ENCODE measurements at regions not wholly inside any gene's neighbourhood (a gene's known extent, or its start where the extent isn't known, plus 50 kb on each side); places are given as distances from the start of the nearest gene placed in this dataset.

- Histone ChIP-seq H3T11ph (ENCODE audit: low read length) (no peak overlapping the region), H4K8ac (replicated peaks; ENCODE audit: insufficient read length, low read depth, low read length) (no peak overlapping the region), H2AFZ (ENCODE audit: low read length) (no peak overlapping the region), H2BK20ac (ENCODE audit: low read depth, low read length, poor library complexity, severe bottlenecking) (no peak overlapping the region), H2BK12ac (ENCODE audit: insufficient read length, low read depth, low read length) (no peak overlapping the region), H2BK5ac (ENCODE audit: insufficient read length, low read length) (no peak overlapping the region), H3K18ac (ENCODE audit: insufficient read length, low read depth, low read length) (no peak overlapping the region), H3K56ac (ENCODE audit: insufficient read length, low read depth, low read length) (no peak overlapping the region), H3K4me1 (ENCODE audit: insufficient read depth, low read length) (peaks cover 6% of the 10 kb centered on the region), H2BK120ac (ENCODE audit: low read depth, low read length, poor library complexity, severe bottlenecking) (no peak overlapping the region), H3K27ac (ENCODE audit: insufficient read length, low read depth, low read length) (no peak overlapping the region), H3K23me2 (ENCODE audit: insufficient read length, low read depth, low read length, poor library complexity, severe bottlenecking) (no peaks in the 10 kb centered on the region), H4K20me1 (ENCODE audit: control insufficient read depth, insufficient read depth, insufficient read length) (no peaks in the 10 kb centered on the region), H3K79me1 (ENCODE audit: insufficient read depth, low read depth, low read length, poor library complexity, severe bottlenecking) (no peaks in the 10 kb centered on the region), H3K27me3 (ENCODE audit: insufficient read depth, low read length) (no peaks in the 10 kb centered on the region), H3K14ac (ENCODE audit: insufficient read depth, low read length) (no peak overlapping the region), H3K9ac (ENCODE audit: extremely low read depth, insufficient read length, low read length) (no peak overlapping the region), H4K91ac (ENCODE audit: insufficient read length, low read depth, low read length) (no peak overlapping the region), H2BK15ac (ENCODE audit: low read depth, low read length) (no peak overlapping the region), H3K23ac (ENCODE audit: insufficient read length, low read depth, low read length) (no peak overlapping the region), H3K9me3 (ENCODE audit: control insufficient read depth, low read depth, low read length) (no peaks in the 10 kb centered on the region), H3K4ac (ENCODE audit: low read depth, low read length) (no peak overlapping the region), H3K4me2 (ENCODE audit: insufficient read depth, insufficient read length, low read length) (no peak overlapping the region), H4K5ac (ENCODE audit: insufficient read length, low read depth, low read length) (no peak overlapping the region), H2AK5ac (ENCODE audit: insufficient read length, low read length) (no peak overlapping the region), H3K79me2 (ENCODE audit: insufficient read depth, low read length) (no peaks in the 10 kb centered on the region)
- H3K36me3 Mint-ChIP-seq (ENCODE audit: insufficient read depth in 1 of 3, low read depth in 3 of 3): no peaks in the 10 kb centered on the region
- peak overlapping the region in 1 of 3 experiments; percentile 82; a peak in 1 of 7 replicates for H3K27ac Mint-ChIP-seq
- peaks cover 28 to 32% of the 10 kb centered on the region in 2 experiments for H3K4me1 Mint-ChIP-seq
- no peaks in the 10 kb centered on the region for H3K9me3 Mint-ChIP-seq
- H3K4me3 Mint-ChIP-seq: no peak overlapping the region; a peak in 1 of 5 replicates
- WGBS (ENCODE audit: extremely low coverage, insufficient read length, low lambda C conversion rate): no CpG with 5 or more reads among the region's 8 CpGs
- no peak for DNase-seq
- H3K27me3 Mint-ChIP-seq (ENCODE audit: low read depth): no peaks in the 10 kb centered on the region
- no peak for TF ChIP-seq CTCF (conservative IDR thresholded peaks at IDR 0.05)
These were observed 88.8 kb upstream of the CALM2 start for GRCh38 chr2:47265158-47265557.
